OCI-LY7 (cell line): ENCODE measurements at regions not wholly inside any gene's neighbourhood (a gene's known extent, or its start where the extent isn't known, plus 50 kb on each side); places are given as distances from the start of the nearest gene placed in this dataset.

ENCODE experiments used
- EZH2phosphoT487 ChIP-seq: fragments of 200-600 bp; sonication (generic); IDR thresholded peaks from 2 replicates; pipeline ENCODE4 v1.6.1; 2018; ENCODE audit warnings: low read depth, borderline replicate concordance, mild to moderate bottlenecking, mixed run types, antibody characterized with exemption, low read length, moderate library complexity, mixed read lengths
- TF ChIP-seq, protein P1 (sequence below): fragments of 200-600 bp; sonication (generic); conservative IDR thresholded peaks from 2 replicates; pipeline ENCODE4 v1.5.1; 2014; ENCODE audit warnings: mild to moderate bottlenecking, antibody characterized with exemption, low read length, moderate library complexity, mixed read lengths

DNA sequence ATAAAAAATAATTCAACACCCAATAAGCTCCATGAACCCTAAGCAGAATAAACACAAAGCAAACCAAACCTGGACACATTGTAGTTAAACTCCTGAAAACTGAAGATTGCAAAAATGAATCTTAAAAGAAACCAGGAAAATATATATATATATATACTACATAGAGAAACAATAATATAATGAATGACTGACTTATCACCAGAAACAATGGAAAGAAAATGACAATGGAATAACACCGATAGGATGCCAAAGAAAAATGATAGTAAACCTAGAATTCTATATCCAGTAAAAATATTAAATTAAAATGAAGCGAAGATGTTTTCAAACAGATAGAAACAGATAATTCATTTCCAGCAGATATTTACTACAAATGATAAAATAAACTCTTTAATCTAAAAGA lies 346.9 kb downstream of the IRS1 start:
- TF ChIP-seq, protein P1, sequence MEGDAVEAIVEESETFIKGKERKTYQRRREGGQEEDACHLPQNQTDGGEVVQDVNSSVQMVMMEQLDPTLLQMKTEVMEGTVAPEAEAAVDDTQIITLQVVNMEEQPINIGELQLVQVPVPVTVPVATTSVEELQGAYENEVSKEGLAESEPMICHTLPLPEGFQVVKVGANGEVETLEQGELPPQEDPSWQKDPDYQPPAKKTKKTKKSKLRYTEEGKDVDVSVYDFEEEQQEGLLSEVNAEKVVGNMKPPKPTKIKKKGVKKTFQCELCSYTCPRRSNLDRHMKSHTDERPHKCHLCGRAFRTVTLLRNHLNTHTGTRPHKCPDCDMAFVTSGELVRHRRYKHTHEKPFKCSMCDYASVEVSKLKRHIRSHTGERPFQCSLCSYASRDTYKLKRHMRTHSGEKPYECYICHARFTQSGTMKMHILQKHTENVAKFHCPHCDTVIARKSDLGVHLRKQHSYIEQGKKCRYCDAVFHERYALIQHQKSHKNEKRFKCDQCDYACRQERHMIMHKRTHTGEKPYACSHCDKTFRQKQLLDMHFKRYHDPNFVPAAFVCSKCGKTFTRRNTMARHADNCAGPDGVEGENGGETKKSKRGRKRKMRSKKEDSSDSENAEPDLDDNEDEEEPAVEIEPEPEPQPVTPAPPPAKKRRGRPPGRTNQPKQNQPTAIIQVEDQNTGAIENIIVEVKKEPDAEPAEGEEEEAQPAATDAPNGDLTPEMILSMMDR: no peak
- TF ChIP-seq EZH2phosphoT487: no peak
